Mucosa of rectum (tissue), 2 donors: ENCODE measurements at regions not wholly inside any gene's neighbourhood (a gene's known extent, or its start where the extent isn't known, plus 50 kb on each side); places are given as distances from the start of the nearest gene placed in this dataset.

Experiments
- H3K27ac ChIP-seq, 2 donors: one replicate each; pipeline ENCODE4 v1.7.0; 2013; ENCODE audit warnings: inconsistent platforms in 2 of 2, low read depth in 2 of 2, low read length in 2 of 2
- H3K27me3 ChIP-seq, 2 donors: one replicate each; pipeline ENCODE4 v1.7.0; 2013; ENCODE audit warnings: low read length in 2 of 2; ENCODE audit not compliant: control insufficient read depth in 2 of 2, insufficient read depth in 2 of 2
- H3K36me3 ChIP-seq, 2 donors: one replicate each; pipeline ENCODE4 v1.7.0; 2013; ENCODE audit warnings: low read length in 2 of 2; ENCODE audit not compliant: control insufficient read depth in 2 of 2, insufficient read depth in 2 of 2
- H3K4me1 ChIP-seq, 2 donors: one replicate each; pipeline ENCODE4 v1.7.0; 2013; ENCODE audit warnings: low read length in 2 of 2, mild to moderate bottlenecking in 1 of 2; ENCODE audit not compliant: control insufficient read depth in 2 of 2, insufficient read depth in 2 of 2
- H3K4me3 ChIP-seq, 2 donors: one replicate each; pipeline ENCODE4 v1.7.0; 2013; ENCODE audit warnings: low read length in 2 of 2
- H3K9ac ChIP-seq, 2 donors: one replicate each; pipeline ENCODE4 v1.7.0; 2013; ENCODE audit warnings: low read length in 2 of 2, low read depth in 1 of 2, mild to moderate bottlenecking in 1 of 2
- H3K9me3 ChIP-seq, 2 donors: one replicate each; pipeline ENCODE4 v1.7.0; 2013; ENCODE audit warnings: low read length in 2 of 2; ENCODE audit not compliant: control insufficient read depth in 2 of 2
- donor health status: healthy.
- donor health status: Normal muscosa, but diverticular disease.

DNA sequence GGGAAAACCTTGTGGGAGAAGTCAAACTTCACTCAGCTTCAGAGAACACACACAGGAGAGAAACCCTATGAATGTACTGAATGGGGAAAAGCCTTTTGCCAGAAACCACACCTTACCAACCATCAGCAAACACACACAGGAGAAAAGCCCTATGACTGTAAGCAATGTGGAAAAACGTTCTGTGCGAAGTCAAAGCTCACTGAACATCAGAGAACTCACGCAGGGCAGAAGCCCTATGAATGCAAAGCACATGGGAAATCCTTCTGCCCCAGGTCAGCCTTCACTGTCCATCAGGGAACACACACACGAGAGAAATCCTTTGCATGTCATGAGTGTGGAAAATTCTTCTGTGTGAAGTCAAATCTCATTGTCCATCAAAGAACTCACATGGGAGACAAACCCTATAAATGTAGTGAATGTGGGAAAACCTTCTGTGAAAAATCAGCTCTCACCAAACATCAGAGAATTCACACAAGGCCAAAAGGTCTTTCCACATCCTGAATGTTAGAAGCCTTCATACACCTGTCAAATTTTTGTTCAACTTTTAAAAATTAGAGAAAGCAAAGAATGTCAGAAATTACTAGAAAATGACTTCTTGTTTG is 199.4 kb downstream of the SMIM20 start:
- Histone ChIP-seq H3K9ac (no peak overlapping the region), H3K4me3 (no peak overlapping the region), H3K27me3 (no peaks in the 10 kb centered on the region), H3K9me3 (peaks cover 4 to 7% of the 10 kb centered on the region in 2 donors), H3K4me1 (no peaks in the 10 kb centered on the region), H3K27ac (no peak overlapping the region), H3K36me3 (no peaks in the 10 kb centered on the region)

GRCh38 chr4:26116057-26116456 is 202.0 kb downstream of the SMIM20 start:
- no peaks in the 10 kb centered on the region for H3K36me3 ChIP-seq
- no peak overlapping the region for H3K4me3 ChIP-seq
- peaks cover 4 to 7% of the 10 kb centered on the region in 2 donors for H3K9me3 ChIP-seq
- H3K27ac ChIP-seq = no peak overlapping the region
- H3K27me3 ChIP-seq = no peaks in the 10 kb centered on the region
- no peaks in the 10 kb centered on the region for H3K4me1 ChIP-seq
- H3K9ac ChIP-seq = no peak overlapping the region

DNA sequence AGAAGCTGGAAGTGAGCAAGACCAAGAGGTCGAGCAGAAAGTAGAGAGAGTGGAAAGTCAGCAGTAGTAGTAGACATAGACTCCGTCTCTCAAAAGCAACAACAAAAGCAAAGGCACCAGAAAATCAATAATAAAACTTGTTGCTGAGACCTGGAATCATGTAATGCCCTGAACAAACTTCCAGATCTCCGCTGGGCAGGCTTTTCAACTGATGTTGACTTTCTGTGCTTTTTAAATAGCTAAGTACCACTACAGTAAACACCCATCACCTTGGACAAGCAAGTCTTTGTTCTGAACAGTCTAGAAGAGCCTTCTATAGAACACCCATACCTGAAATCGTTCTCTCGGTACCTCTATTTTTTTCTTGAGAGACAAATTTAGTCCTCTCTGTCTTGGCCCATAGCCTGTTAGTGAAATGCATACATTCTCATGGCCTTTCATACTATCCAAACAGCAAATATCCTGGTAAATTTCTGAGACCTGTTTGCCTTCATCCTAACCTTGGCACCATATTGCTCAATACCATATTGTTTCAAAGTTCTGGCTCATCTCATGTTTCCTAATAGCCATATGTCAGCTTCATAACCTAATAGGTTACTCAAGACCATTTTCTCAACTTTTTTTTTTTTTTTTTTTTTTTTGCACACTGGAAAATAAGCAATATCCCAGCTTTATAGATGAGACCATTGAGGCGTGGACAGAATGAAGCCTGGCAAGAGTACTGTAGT is 200.6 kb upstream of the RBPJ start:
- no peaks in the 10 kb centered on the region for H3K36me3 ChIP-seq
- no peaks in the 10 kb centered on the region for H3K9me3 ChIP-seq
- H3K4me1 ChIP-seq = no peaks in the 10 kb centered on the region
- no peak overlapping the region for H3K4me3 ChIP-seq
- H3K27ac ChIP-seq = no peak overlapping the region
- H3K27me3 ChIP-seq = no peaks in the 10 kb centered on the region
- H3K9ac ChIP-seq = no peak overlapping the region

DNA sequence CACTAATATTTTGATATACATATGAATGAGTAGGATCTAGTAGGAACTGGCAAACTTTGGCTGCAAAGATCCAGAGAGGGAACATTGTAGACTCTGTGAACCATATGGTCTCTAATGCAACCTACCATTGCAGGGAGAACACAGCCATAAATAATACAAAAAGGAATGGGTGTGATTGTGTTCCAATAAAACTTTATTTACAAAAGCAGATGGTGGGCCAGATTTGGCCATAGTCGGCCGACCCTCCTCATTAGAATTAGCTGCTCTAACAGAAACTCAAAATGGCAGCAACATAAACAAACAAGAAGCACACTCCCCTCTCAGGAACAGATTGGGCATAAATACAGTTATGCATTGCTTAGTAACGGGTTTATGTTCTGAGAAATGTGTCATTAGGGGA is 198.1 kb upstream of the RBPJ start:
- Histone ChIP-seq H3K9me3 (no peaks in the 10 kb centered on the region), H3K4me1 (peaks cover 0 to under 1% of the 10 kb centered on the region in 2 donors), H3K9ac (no peak overlapping the region), H3K4me3 (no peak overlapping the region), H3K27ac (no peak overlapping the region), H3K36me3 (no peaks in the 10 kb centered on the region), H3K27me3 (no peaks in the 10 kb centered on the region)

- Histone ChIP-seq H3K9ac (no peak overlapping the region), H3K27ac (no peak overlapping the region), H3K27me3 (no peaks in the 10 kb centered on the region), H3K36me3 (no peaks in the 10 kb centered on the region), H3K4me1 (peaks cover 0 to 2% of the 10 kb centered on the region in 2 donors), H3K9me3 (no peaks in the 10 kb centered on the region), H3K4me3 (no peak overlapping the region)
Observed at GRCh38 chr4:26124753-26125321, 196.0 kb upstream of the RBPJ start.

DNA sequence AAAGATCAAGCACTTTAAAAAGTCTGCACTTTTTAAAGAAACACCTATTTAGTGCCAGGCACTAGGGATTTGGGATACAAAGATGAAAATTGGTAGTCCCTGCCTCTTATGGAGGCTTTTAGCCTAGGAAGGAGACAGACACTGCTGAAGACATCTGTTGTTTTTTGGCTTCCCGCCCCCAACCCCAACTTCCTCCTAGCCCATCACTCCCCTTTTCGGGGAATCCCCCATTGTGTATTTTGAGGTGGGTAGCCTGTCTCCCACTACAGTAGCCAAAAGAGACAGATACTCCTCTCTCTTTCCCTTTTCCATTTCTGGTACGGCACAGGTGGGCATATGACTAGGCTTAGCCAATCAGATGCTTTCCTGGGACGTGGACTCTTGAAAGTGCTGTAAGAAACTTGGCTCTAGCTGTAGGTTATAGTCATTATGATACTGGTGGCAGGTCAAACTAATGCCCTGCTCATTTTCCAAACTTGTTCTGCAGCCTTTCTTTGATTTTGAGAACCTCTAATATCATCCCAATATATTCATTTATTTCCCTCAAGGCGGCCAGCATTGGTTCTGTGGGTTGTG is 194.6 kb upstream of the RBPJ start:
- Histone ChIP-seq H3K4me1 (peaks cover 0 to 2% of the 10 kb centered on the region in 2 donors), H3K27ac (no peak overlapping the region), H3K4me3 (no peak overlapping the region), H3K27me3 (no peaks in the 10 kb centered on the region), H3K36me3 (no peaks in the 10 kb centered on the region), H3K9ac (no peak overlapping the region), H3K9me3 (no peaks in the 10 kb centered on the region)

GRCh38 chr4:26126994-26127393 is 193.8 kb upstream of the RBPJ start:
- H3K27me3 ChIP-seq = no peaks in the 10 kb centered on the region
- no peak overlapping the region for H3K27ac ChIP-seq
- H3K4me1 ChIP-seq = peaks cover 0 to 2% of the 10 kb centered on the region in 2 donors
- no peaks in the 10 kb centered on the region for H3K36me3 ChIP-seq
- H3K9me3 ChIP-seq = no peaks in the 10 kb centered on the region
- no peak overlapping the region for H3K4me3 ChIP-seq
- no peak overlapping the region for H3K9ac ChIP-seq

DNA sequence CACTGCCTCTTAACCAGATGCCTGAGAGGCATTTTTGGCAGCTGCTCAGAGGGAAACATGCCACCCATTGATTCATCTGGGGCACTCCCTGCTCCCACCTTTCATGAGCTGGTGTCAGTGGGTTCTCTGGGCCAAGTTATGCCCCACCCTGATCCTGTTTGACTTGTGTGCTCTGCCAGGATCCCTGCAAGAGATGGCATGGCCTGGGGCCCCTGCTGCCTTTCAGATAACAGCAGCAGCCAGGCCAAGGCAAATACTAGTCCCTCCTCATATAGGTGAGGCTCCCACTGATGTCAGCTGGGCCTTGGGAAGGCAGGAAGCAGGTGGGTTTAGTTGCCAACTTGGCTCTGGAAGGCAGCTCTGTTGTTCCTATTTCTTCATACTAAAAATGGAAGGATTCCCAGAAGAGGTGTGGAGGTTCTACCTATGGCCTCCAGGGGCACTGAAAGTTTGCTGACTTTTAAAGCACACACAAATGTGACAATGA is 192.9 kb upstream of the RBPJ start:
- no peak overlapping the region for H3K9ac ChIP-seq
- H3K4me3 ChIP-seq = no peak overlapping the region
- no peaks in the 10 kb centered on the region for H3K9me3 ChIP-seq
- H3K27me3 ChIP-seq = no peaks in the 10 kb centered on the region
- H3K27ac ChIP-seq = no peak overlapping the region
- H3K4me1 ChIP-seq = peaks cover 0 to 2% of the 10 kb centered on the region in 2 donors
- H3K36me3 ChIP-seq = no peaks in the 10 kb centered on the region

DNA sequence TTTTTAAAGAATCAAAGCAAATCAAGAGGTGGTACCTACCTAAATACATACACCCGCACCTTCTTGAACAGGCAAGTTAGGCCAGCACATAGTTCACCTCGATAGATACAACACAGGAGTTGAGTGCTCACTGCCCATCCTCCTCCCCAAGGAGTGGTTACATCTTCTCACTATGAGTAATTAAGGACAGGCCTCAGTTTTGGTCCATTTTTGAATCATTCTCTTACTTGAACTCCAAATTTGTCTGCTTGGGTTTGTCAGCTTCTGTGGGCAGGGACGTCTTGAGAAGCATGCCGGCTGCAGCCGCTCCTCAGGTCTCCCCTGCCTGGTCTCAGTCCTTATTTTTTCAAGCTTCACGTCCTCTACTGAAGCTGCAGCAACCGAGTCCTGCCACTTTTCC is 190.6 kb upstream of the RBPJ start:
- no peak overlapping the region for H3K27ac ChIP-seq
- no peak overlapping the region for H3K4me3 ChIP-seq
- no peak overlapping the region for H3K9ac ChIP-seq
- H3K4me1 ChIP-seq = peaks cover 0 to 2% of the 10 kb centered on the region in 2 donors
- H3K27me3 ChIP-seq = no peaks in the 10 kb centered on the region
- no peaks in the 10 kb centered on the region for H3K9me3 ChIP-seq
- no peaks in the 10 kb centered on the region for H3K36me3 ChIP-seq

DNA sequence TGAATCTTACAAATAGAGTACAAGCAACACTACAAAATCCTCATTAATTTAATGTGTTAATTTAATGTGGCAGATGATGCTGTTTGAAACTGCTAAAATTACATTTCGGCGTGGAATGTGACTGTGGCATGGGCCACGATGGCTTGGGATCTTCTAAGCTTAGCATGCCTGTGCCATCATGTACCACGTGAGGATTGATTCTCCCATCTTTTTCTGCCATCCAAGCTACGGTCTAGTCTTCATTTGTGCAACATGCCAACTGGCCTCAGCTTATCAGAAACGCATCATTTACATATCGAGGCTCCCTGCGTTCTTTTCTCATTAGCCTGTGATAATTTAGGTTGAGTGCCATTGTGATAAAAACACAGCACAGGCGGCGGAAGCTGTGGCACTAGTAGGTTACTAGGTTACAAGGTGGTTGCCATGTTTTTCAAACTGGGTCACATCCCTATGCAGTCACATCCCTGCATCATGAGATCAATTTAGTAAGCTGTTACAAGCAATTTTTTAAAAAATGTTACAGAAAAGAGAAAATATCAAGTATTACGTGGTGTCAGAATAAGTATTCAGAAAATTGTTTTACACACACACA is 189.9 kb upstream of the RBPJ start:
- Histone ChIP-seq H3K27me3 (no peaks in the 10 kb centered on the region), H3K36me3 (no peaks in the 10 kb centered on the region), H3K27ac (no peak overlapping the region), H3K9ac (no peak overlapping the region), H3K4me3 (no peak overlapping the region), H3K9me3 (no peaks in the 10 kb centered on the region), H3K4me1 (peaks cover 0 to 2% of the 10 kb centered on the region in 2 donors)
